ENCODE measurements at regions not wholly inside any gene's neighbourhood (a gene's known extent, or its start where the extent isn't known, plus 50 kb on each side); places are given as distances from the start of the nearest gene placed in this dataset.

GRCh38 chr3:13258986-13259514 is 161.1 kb downstream of the NUP210 start:
- TF ChIP-seq CTCF (IDR thresholded peaks at IDR 0.05) (no peak), POLR2A (IDR thresholded peaks at IDR 0.05) (no peak)
- H3K4me3 ChIP-seq (ENCODE audit: low read depth, poor library complexity, severe bottlenecking) = no peak overlapping the region
- DNase-seq (ENCODE audit: low spot score in 2 of 2) = no peak
- WGBS, 2 donors = 85% methylated on average over 9 of the region's 9 CpGs
- intact Hi-C loops (cut with DNase I; ENCODE audit: low total_unique reads) = no loop called here

GRCh38 chr3:13258280-13258679 is 161.8 kb downstream of the NUP210 start:
- TF ChIP-seq POLR2A (IDR thresholded peaks at IDR 0.05) (no peak), CTCF (IDR thresholded peaks at IDR 0.05) (no peak)
- H3K4me3 ChIP-seq (ENCODE audit: low read depth, poor library complexity, severe bottlenecking) = no peak overlapping the region
- intact Hi-C loops (cut with DNase I; ENCODE audit: low total_unique reads) = no loop called here
- no peak for DNase-seq (ENCODE audit: low spot score in 2 of 2)
- WGBS, 2 donors = 86 to 93% methylated on average over 4 of the region's 4 CpGs

GRCh38 chr3:13257666-13258065 is 162.5 kb downstream of the NUP210 start:
- intact Hi-C loops (cut with DNase I; ENCODE audit: low total_unique reads) = no loop called here
- H3K4me3 ChIP-seq (ENCODE audit: low read depth, poor library complexity, severe bottlenecking) = no peak overlapping the region
- 56% methylated on average over 4 of the region's 4 CpGs for WGBS, 2 donors
- no peak for DNase-seq (ENCODE audit: low spot score in 2 of 2)
- TF ChIP-seq CTCF (IDR thresholded peaks at IDR 0.05) (no peak), POLR2A (IDR thresholded peaks at IDR 0.05) (no peak)

- intact Hi-C loops (cut with DNase I; ENCODE audit: low total_unique reads) = no loop called here
- no peak overlapping the region for H3K4me3 ChIP-seq (ENCODE audit: low read depth, poor library complexity, severe bottlenecking)
- no peak for DNase-seq (ENCODE audit: low spot score in 2 of 2)
- no peak for TF ChIP-seq POLR2A (IDR thresholded peaks at IDR 0.05)
- TF ChIP-seq CTCF (IDR thresholded peaks at IDR 0.05) = no peak
- WGBS, 2 donors = 70 to 76% methylated on average over 8 of the region's 8 CpGs
These were observed 163.3 kb downstream of the NUP210 start for GRCh38 chr3:13256845-13257244.

- intact Hi-C loops (cut with DNase I; ENCODE audit: low total_unique reads) = no loop called here
- no peak overlapping the region for H3K4me3 ChIP-seq (ENCODE audit: low read depth, poor library complexity, severe bottlenecking)
- 82 to 86% methylated on average over 24 to 28 of the region's 28 CpGs for WGBS, 2 donors
- TF ChIP-seq CTCF (IDR thresholded peaks at IDR 0.05) (no peak), POLR2A (IDR thresholded peaks at IDR 0.05) (no peak)
- no peak for DNase-seq (ENCODE audit: low spot score in 2 of 2)
These were observed 165.8 kb downstream of the NUP210 start for GRCh38 chr3:13254028-13254951.
